ENCODE measurements at regions not wholly inside any gene's neighbourhood (a gene's known extent, or its start where the extent isn't known, plus 50 kb on each side); places are given as distances from the start of the nearest gene placed in this dataset.

DNA sequence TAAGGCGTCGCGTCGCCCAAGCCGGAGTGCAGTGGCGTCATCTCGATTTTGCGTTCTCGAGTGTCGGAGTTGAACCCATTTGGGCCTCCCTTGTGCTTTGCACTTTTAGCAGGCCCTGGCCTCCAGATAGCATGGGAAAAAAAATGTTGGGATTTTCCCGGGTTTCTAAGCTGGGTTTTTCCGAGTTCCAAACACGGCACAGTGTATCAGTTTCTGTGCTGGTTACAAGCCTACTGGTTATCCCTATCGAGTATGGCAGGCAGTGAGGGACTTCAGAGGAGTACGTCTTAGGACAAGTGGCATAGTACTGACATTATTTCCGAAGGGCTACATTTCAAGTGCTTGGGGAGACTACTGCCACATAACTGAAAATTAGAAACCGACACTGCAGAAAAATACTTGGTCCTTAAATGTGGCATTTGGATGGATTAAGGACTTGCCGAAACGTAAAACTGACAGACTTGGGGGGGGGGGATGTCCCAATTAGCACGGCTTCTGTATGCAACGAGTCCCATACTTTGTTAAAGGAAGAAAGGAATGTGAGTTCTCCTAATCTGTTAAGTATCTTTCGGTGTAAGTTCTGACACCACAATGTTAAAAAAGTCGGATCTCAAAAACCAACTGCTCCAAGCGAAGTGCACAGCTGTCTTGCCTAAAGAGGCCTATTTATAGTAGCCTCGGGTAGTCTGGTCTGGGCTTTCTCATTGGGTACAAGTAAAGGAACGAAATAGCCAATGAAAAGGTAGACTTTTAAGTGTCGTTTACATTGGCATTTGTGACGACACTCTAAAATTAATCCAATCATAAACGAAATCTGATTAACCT is 70.2 kb downstream of the HFE start:
- DNase-seq (ENCODE audit: low spot score) (peak; percentile 97), ATAC-seq (peak; percentile 67)
- peak overlapping the region; percentile 80 for H3K4me3 Mint-ChIP-seq

DNA sequence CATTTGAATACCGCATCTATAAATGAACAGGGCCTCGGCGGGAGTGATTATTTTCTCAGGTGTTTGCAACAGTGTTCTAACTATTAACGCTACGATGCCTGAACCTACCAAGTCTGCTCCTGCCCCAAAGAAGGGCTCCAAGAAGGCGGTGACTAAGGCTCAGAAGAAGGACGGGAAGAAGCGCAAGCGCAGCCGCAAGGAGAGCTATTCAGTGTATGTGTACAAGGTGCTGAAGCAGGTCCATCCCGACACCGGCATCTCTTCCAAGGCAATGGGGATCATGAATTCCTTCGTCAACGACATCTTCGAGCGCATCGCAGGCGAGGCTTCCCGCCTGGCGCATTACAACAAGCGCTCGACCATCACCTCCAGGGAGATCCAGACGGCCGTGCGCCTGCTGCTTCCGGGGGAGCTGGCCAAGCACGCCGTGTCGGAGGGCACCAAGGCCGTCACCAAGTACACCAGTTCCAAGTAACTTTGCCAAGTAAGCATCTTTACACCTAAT is 70.9 kb downstream of the HFE start:
- Mint-ChIP-seq H3K36me3 (ENCODE audit: low read depth) (peaks cover 9% of the 10 kb centered on the region; the same call in 2 of the 3 replicates), H3K4me3 (peak overlapping the region; percentile 80), H3K27me3 (ENCODE audit: insufficient read depth, low read depth, poor library complexity) (peaks cover 48% of the 10 kb centered on the region), H3K27ac (peak overlapping the region; percentile 100), H3K4me1 (peaks cover 20% of the 10 kb centered on the region), H3K9me3 (peaks cover 20% of the 10 kb centered on the region)
- Histone ChIP-seq H3K27ac (ENCODE audit: low read depth) (peak overlapping the region; percentile 97), H3K4me3 (peak overlapping the region; percentile 84), H4K20me1 (replicated peaks; ENCODE audit: insufficient read depth) (0 out of 2 replicates have a peak, but pooled peaks cover 3% of the 10 kb centered on the region), H3K79me2 (replicated peaks; ENCODE audit: insufficient read depth) (peaks cover 20% of the 10 kb centered on the region), H3K4me2 (peak overlapping the region; percentile 84), H3F3A (replicated peaks; ENCODE audit: low read depth) (peaks cover 13% of the 10 kb centered on the region), H2AFZ (no peak overlapping the region), H3K9me2 (ENCODE audit: insufficient read depth) (no peaks in the 10 kb centered on the region), H3K27me3 (ENCODE audit: insufficient read depth) (no peaks in the 10 kb centered on the region), H3K4me1 (ENCODE audit: insufficient read depth) (0 out of 2 replicates have a peak, but pooled peaks cover 5% of the 10 kb centered on the region), H3K36me3 (ENCODE audit: insufficient read depth) (no peaks in the 10 kb centered on the region)
- DNase-seq (ENCODE audit: low spot score): no peak
- TF ChIP-seq STAT1 (IDR thresholded peaks at IDR 0.05; ENCODE audit: unreplicated experiment) (no peak), POLR2AphosphoS5 (IDR thresholded peaks at IDR 0.05; ENCODE audit: low read depth) (peak; percentile 97)
- TF ChIP-seq, protein P1, sequence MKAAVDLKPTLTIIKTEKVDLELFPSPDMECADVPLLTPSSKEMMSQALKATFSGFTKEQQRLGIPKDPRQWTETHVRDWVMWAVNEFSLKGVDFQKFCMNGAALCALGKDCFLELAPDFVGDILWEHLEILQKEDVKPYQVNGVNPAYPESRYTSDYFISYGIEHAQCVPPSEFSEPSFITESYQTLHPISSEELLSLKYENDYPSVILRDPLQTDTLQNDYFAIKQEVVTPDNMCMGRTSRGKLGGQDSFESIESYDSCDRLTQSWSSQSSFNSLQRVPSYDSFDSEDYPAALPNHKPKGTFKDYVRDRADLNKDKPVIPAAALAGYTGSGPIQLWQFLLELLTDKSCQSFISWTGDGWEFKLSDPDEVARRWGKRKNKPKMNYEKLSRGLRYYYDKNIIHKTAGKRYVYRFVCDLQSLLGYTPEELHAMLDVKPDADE (IDR thresholded peaks at IDR 0.05): peak; percentile 69
- ATAC-seq: peak; percentile 35

More for the DNA sequence above, 70.2 kb downstream of the HFE start:
- peak overlapping the region; percentile 100 for H3K27ac Mint-ChIP-seq
- Histone ChIP-seq H3K79me2 (replicated peaks; ENCODE audit: insufficient read depth) (peaks cover 20% of the 10 kb centered on the region), H3K27me3 (ENCODE audit: insufficient read depth) (no peaks in the 10 kb centered on the region), H3K27ac (ENCODE audit: low read depth) (peak overlapping the region; percentile 99), H3K4me2 (peak overlapping the region; percentile 76), H2AFZ (no peak overlapping the region), H3K36me3 (ENCODE audit: insufficient read depth) (no peaks in the 10 kb centered on the region), H3K4me1 (ENCODE audit: insufficient read depth) (0 out of 2 replicates have a peak, but pooled peaks cover 5% of the 10 kb centered on the region), H3K9me2 (ENCODE audit: insufficient read depth) (no peaks in the 10 kb centered on the region), H3K4me3 (peak overlapping the region; percentile 86), H4K20me1 (replicated peaks; ENCODE audit: insufficient read depth) (no peaks in the 10 kb centered on the region), H3F3A (replicated peaks; ENCODE audit: low read depth) (peaks cover 13% of the 10 kb centered on the region)
- peaks cover 9% of the 10 kb centered on the region; the same call in 2 of the 3 replicates for H3K36me3 Mint-ChIP-seq (ENCODE audit: low read depth)
- H3K9me3 Mint-ChIP-seq: peaks cover 20% of the 10 kb centered on the region
- H3K4me1 Mint-ChIP-seq: peaks cover 20% of the 10 kb centered on the region
- peaks cover 48% of the 10 kb centered on the region for H3K27me3 Mint-ChIP-seq (ENCODE audit: insufficient read depth, low read depth, poor library complexity)
- TF ChIP-seq POLR2AphosphoS5 (IDR thresholded peaks at IDR 0.05; ENCODE audit: low read depth) (peak; percentile 87), CREB1 (CRISPR knock-in tag; IDR thresholded peaks at IDR 0.05; ENCODE audit: low read depth) (peak; percentile 82)
- TF ChIP-seq, protein P2, sequence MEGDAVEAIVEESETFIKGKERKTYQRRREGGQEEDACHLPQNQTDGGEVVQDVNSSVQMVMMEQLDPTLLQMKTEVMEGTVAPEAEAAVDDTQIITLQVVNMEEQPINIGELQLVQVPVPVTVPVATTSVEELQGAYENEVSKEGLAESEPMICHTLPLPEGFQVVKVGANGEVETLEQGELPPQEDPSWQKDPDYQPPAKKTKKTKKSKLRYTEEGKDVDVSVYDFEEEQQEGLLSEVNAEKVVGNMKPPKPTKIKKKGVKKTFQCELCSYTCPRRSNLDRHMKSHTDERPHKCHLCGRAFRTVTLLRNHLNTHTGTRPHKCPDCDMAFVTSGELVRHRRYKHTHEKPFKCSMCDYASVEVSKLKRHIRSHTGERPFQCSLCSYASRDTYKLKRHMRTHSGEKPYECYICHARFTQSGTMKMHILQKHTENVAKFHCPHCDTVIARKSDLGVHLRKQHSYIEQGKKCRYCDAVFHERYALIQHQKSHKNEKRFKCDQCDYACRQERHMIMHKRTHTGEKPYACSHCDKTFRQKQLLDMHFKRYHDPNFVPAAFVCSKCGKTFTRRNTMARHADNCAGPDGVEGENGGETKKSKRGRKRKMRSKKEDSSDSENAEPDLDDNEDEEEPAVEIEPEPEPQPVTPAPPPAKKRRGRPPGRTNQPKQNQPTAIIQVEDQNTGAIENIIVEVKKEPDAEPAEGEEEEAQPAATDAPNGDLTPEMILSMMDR (conservative IDR thresholded peaks at IDR 0.05; ENCODE audit: low read depth in 2 of 2): no peak
